ENCODE measurements at regions not wholly inside any gene's neighbourhood (a gene's known extent, or its start where the extent isn't known, plus 50 kb on each side); places are given as distances from the start of the nearest gene placed in this dataset.

- Histone ChIP-seq H3K79me2 (ENCODE audit: control insufficient read depth, insufficient read depth, low read length) (no peaks in the 10 kb centered on the region), H3K36me3 (ENCODE audit: control insufficient read depth in 2 of 2, extremely low read depth in 1 of 2, insufficient read depth in 2 of 2, low read length in 2 of 2) (no peaks in the 10 kb centered on the region), H4K20me1 (replicated peaks; ENCODE audit: control insufficient read depth, extremely low read depth, insufficient read depth, low read length) (no peaks in the 10 kb centered on the region), H3K4me3 (replicated peaks in 1 of 3; ENCODE audit: insufficient read depth in 1 of 3, low read depth in 1 of 3, low read length in 3 of 3) (no peak overlapping the region), H3K4me1 (ENCODE audit: control insufficient read depth, extremely low read depth, insufficient read depth, low read length) (no peaks in the 10 kb centered on the region), H3K9ac (replicated peaks; ENCODE audit: extremely low read depth, insufficient read depth, low read length) (no peak overlapping the region), H3K9me3 (replicated peaks; ENCODE audit: control insufficient read depth, insufficient read depth, low read length) (no peaks in the 10 kb centered on the region), H3K9me1 (replicated peaks; ENCODE audit: control insufficient read depth, extremely low read depth, insufficient read depth, low read length) (no peaks in the 10 kb centered on the region), H3K27me3 (ENCODE audit: control insufficient read depth in 2 of 2, insufficient read depth in 2 of 2, low read length in 2 of 2) (peaks cover 4 to 20% of the 10 kb centered on the region in 2 experiments), H2AFZ (ENCODE audit: low read depth, low read length) (no peak overlapping the region), H3K27ac (ENCODE audit: insufficient read depth, low read depth, low read length) (no peak overlapping the region), H3K4me2 (ENCODE audit: insufficient read depth, low read length) (no peak overlapping the region)
- dilution Hi-C loops (cut with MboI; ENCODE audit: extremely low pct_ligation_motif_present, low sequenced_read_pairs) (no loop called here), intact Hi-C loops (cut with micrococcal nuclease) (no loop called here)
- TF ChIP-seq MAX (IDR thresholded peaks at IDR 0.05; ENCODE audit: insufficient read depth, insufficient read length) (no peak), GATA2 (IDR thresholded peaks at IDR 0.05; ENCODE audit: insufficient read depth, insufficient read length, low read depth, low read length) (no peak), POLR2A (IDR thresholded peaks at IDR 0.05; ENCODE audit: low read depth, low read length) (no peak), FOS (IDR thresholded peaks at IDR 0.05; ENCODE audit: borderline replicate concordance, insufficient read depth, low read length) (no peak), EZH2 (IDR thresholded peaks at IDR 0.05; ENCODE audit: borderline replicate concordance, low read depth, low read length, severe bottlenecking) (no peak), MYC (IDR thresholded peaks at IDR 0.05; ENCODE audit: low read depth, low read length) (no peak), JUN (IDR thresholded peaks at IDR 0.05; ENCODE audit: borderline replicate concordance, insufficient read depth, insufficient read length, low read depth) (no peak), POLR2AphosphoS5 (IDR thresholded peaks at IDR 0.05; ENCODE audit: insufficient read depth, low read depth, low read length) (no peak), CTCF (IDR thresholded peaks at IDR 0.05; ENCODE audit: extremely low read depth in 1 of 2, insufficient read depth in 1 of 2, low read depth in 1 of 2, low read length in 2 of 2) (no peak)
- ChIA-PET POLR2A (no interaction called here), CTCF (interaction anchor here (0.8 to 1.1 kb wide), 2 partner anchors 15 to 67 kb away, joined by 3 read pairs; no protein-coding TSS in a partner anchor)
- DNase-seq (ENCODE audit: low read depth, low spot score), result no peak
- BruUV-seq (replicated peaks), result no TSS peak
- no peak for FAIRE-seq
These were observed 251.3 kb downstream of the ANAPC1 start for GRCh38 chr2:111632661-111633060.
